PC-3 (cell line): ENCODE measurements at regions not wholly inside any gene's neighbourhood (a gene's known extent, or its start where the extent isn't known, plus 50 kb on each side); places are given as distances from the start of the nearest gene placed in this dataset.

Experiments
- EZH2 ChIP-seq: fragments of 300-600 bp; sonication (generic); IDR thresholded peaks from one replicate; pipeline ENCODE4 v1.6.1; 2017; ENCODE audit warnings: antibody characterized with exemption, mild to moderate bottlenecking, low read length; ENCODE audit not compliant: unreplicated experiment
- EZH2phosphoT487 ChIP-seq: fragments of 300-600 bp; sonication (generic); IDR thresholded peaks from 2 replicates; pipeline ENCODE4 v1.6.1; 2018; ENCODE audit warnings: mild to moderate bottlenecking, antibody characterized with exemption, low read length, borderline replicate concordance
- TF ChIP-seq, protein P1 (sequence below): fragments of 300-600 bp; sonication (generic); conservative IDR thresholded peaks from 2 replicates; pipeline ENCODE4 v1.5.1; 2017; ENCODE audit warnings: antibody characterized with exemption, low read depth, mild to moderate bottlenecking, low read length

DNA sequence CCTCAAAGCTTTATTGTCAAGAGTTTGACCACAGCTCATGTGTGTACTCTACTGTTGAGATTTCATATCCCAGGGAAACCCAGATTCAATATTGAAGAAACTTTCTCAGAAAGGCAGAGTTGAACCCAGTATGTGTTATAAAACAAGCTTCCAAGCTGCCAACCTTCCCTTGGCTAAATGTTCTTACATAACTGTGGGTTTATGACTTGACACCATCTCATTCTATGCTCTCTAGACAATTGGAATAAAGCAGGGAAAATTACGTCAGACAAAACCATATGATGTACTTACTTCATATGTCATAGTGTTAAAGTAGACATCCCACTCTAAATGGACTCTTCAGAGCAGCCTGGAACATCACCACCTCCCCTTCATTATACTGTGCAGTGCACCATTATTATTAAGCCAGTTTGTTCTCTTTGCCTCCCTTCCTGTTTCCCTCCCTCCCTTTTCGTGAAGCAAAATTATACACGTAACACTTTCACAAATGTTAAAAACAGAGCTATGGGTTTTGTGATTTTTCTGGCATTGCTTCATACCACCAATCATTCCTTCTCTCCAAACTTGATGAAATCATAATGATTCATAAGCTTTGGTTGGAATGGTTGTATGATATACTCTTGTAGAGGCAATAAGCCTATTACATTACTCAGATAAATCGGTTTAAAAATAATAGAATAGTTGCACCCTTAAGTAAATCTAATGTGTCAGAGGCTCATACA is 507.2 kb downstream of the LTN1 start:
- TF ChIP-seq, protein P1, sequence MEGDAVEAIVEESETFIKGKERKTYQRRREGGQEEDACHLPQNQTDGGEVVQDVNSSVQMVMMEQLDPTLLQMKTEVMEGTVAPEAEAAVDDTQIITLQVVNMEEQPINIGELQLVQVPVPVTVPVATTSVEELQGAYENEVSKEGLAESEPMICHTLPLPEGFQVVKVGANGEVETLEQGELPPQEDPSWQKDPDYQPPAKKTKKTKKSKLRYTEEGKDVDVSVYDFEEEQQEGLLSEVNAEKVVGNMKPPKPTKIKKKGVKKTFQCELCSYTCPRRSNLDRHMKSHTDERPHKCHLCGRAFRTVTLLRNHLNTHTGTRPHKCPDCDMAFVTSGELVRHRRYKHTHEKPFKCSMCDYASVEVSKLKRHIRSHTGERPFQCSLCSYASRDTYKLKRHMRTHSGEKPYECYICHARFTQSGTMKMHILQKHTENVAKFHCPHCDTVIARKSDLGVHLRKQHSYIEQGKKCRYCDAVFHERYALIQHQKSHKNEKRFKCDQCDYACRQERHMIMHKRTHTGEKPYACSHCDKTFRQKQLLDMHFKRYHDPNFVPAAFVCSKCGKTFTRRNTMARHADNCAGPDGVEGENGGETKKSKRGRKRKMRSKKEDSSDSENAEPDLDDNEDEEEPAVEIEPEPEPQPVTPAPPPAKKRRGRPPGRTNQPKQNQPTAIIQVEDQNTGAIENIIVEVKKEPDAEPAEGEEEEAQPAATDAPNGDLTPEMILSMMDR: no peak
- TF ChIP-seq EZH2: no peak
- TF ChIP-seq EZH2phosphoT487: no peak
